ENCODE measurements at regions not wholly inside any gene's neighbourhood (a gene's known extent, or its start where the extent isn't known, plus 50 kb on each side); places are given as distances from the start of the nearest gene placed in this dataset.

- no peak for TF ChIP-seq GATA3 (IDR thresholded peaks at IDR 0.05; ENCODE audit: low read depth, low read length)
- no peak for TF ChIP-seq GATA2 (IDR thresholded peaks at IDR 0.05; ENCODE audit: low read depth, low read length)
Observed at GRCh38 chr22:48579043-48579927, 1248.4 kb downstream of the BRD1 start.

- TF ChIP-seq GATA2 (IDR thresholded peaks at IDR 0.05; ENCODE audit: low read depth, low read length) = no peak
- TF ChIP-seq GATA3 (IDR thresholded peaks at IDR 0.05; ENCODE audit: low read depth, low read length) = no peak
Observed at GRCh38 chr22:48578138-48579042, 1249.3 kb downstream of the BRD1 start.

GRCh38 chr22:48577691-48578090 is 1250.0 kb downstream of the BRD1 start:
- TF ChIP-seq GATA3 (IDR thresholded peaks at IDR 0.05; ENCODE audit: low read depth, low read length) (no peak), GATA2 (IDR thresholded peaks at IDR 0.05; ENCODE audit: low read depth, low read length) (no peak)

GRCh38 chr22:48577014-48577690 is 1250.5 kb downstream of the BRD1 start:
- TF ChIP-seq GATA3 (IDR thresholded peaks at IDR 0.05; ENCODE audit: low read depth, low read length) = no peak
- no peak for TF ChIP-seq GATA2 (IDR thresholded peaks at IDR 0.05; ENCODE audit: low read depth, low read length)

GRCh38 chr22:48576333-48577013 is 1251.2 kb downstream of the BRD1 start:
- TF ChIP-seq GATA3 (IDR thresholded peaks at IDR 0.05; ENCODE audit: low read depth, low read length) (no peak), GATA2 (IDR thresholded peaks at IDR 0.05; ENCODE audit: low read depth, low read length) (no peak)

- no peak for TF ChIP-seq GATA3 (IDR thresholded peaks at IDR 0.05; ENCODE audit: low read depth, low read length)
Observed at GRCh38 chr22:48575618-48576332, 1251.9 kb downstream of the BRD1 start.

GRCh38 chr22:48574776-48575617 is 1252.7 kb downstream of the BRD1 start:
- no peak for TF ChIP-seq GATA3 (IDR thresholded peaks at IDR 0.05; ENCODE audit: low read depth, low read length)
- TF ChIP-seq GATA2 (IDR thresholded peaks at IDR 0.05; ENCODE audit: low read depth, low read length) = no peak

- TF ChIP-seq GATA3 (IDR thresholded peaks at IDR 0.05; ENCODE audit: low read depth, low read length) = no peak
- no peak for TF ChIP-seq GATA2 (IDR thresholded peaks at IDR 0.05; ENCODE audit: low read depth, low read length)
Observed at GRCh38 chr22:48573766-48574165, 1253.9 kb downstream of the BRD1 start.

- TF ChIP-seq GATA3 (IDR thresholded peaks at IDR 0.05; ENCODE audit: low read depth, low read length) (no peak), GATA2 (IDR thresholded peaks at IDR 0.05; ENCODE audit: low read depth, low read length) (no peak)
Observed at GRCh38 chr22:48572951-48573350, 1254.7 kb downstream of the BRD1 start.

- TF ChIP-seq GATA3 (IDR thresholded peaks at IDR 0.05; ENCODE audit: low read depth, low read length) (no peak), GATA2 (IDR thresholded peaks at IDR 0.05; ENCODE audit: low read depth, low read length) (no peak)
Observed at GRCh38 chr22:48570912-48571311, 1256.8 kb downstream of the BRD1 start.

GRCh38 chr22:48569476-48570233 is 1258.0 kb downstream of the BRD1 start:
- TF ChIP-seq GATA3 (IDR thresholded peaks at IDR 0.05; ENCODE audit: low read depth, low read length) (no peak), GATA2 (IDR thresholded peaks at IDR 0.05; ENCODE audit: low read depth, low read length) (no peak)
